ENCODE measurements at regions not wholly inside any gene's neighbourhood (a gene's known extent, or its start where the extent isn't known, plus 50 kb on each side); places are given as distances from the start of the nearest gene placed in this dataset.

- no peak for TF ChIP-seq EP300 (IDR thresholded peaks at IDR 0.05)
- TF ChIP-seq POLR2A (IDR thresholded peaks at IDR 0.05; ENCODE audit: low read depth): no peak
- TF ChIP-seq CTCF (IDR thresholded peaks at IDR 0.05): no peak
- no peak for TF ChIP-seq POLR2AphosphoS5 (IDR thresholded peaks at IDR 0.05)
Observed at GRCh38 chr13:47146991-47147811, 250.3 kb upstream of the HTR2A start.

Measured in esophagus muscularis mucosa (tissue), 4 donors.